GM18873 (cell line): ENCODE measurements at regions not wholly inside any gene's neighbourhood (a gene's known extent, or its start where the extent isn't known, plus 50 kb on each side); places are given as distances from the start of the nearest gene placed in this dataset.
"Not testable (repeated sequence)": the region's sequence is repeated elsewhere in the genome, so short reads cannot be mapped to it uniquely, and the experiment has no call there.

ENCODE experiments used
- ATAC-seq: cut with Tn5 transposase; IDR thresholded peaks from one replicate; pipeline ENCODE4 v1.9.1; 2021; ENCODE audit warnings: mild to moderate bottlenecking, moderate library complexity, moderate number of reproducible peaks; ENCODE audit not compliant: unreplicated experiment, low FRiP score

DNA sequence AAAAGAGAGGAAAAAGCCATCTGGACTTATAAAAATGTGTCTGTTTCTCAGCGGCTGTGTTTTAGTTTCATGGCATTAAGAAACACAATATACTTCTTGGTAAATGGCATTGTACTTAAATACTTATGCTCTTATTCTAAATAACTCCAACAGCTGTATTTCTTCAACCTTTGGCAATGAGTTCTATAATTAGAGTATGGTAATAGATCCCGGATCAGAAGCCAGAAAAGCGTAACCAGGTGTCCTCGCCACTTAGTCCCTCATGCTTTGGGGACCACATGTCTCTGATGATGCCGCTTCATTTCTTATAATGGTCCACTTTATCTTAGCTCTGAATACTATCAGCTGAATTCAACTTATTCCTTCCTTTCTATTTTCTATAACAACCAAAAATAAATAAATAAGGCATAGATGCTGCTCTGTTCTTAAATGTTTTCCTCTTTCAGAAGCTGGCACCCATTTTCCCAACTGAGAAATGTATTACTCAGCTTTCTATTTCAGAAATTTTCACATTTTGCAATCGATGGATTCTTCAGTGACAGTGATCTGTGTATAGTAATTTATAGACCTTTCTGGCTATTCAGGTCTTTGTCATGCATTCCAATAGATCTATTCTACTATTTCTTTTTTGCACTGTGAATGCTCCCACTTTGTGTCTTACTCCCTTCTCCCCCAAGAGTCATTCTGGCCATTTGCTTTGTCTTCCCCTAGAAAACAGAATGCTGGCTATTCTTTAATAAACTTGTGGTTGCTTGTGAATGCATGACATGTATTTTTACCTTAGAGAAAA is 87.6 kb upstream of the KBTBD8 start:
- ATAC-seq, result no peak

GRCh38 chr3:66912306-66912705 is 85.8 kb upstream of the KBTBD8 start:
- no peak for ATAC-seq

GRCh38 chr3:66922058-66922457 is 76.0 kb upstream of the KBTBD8 start:
- ATAC-seq, result no peak

DNA sequence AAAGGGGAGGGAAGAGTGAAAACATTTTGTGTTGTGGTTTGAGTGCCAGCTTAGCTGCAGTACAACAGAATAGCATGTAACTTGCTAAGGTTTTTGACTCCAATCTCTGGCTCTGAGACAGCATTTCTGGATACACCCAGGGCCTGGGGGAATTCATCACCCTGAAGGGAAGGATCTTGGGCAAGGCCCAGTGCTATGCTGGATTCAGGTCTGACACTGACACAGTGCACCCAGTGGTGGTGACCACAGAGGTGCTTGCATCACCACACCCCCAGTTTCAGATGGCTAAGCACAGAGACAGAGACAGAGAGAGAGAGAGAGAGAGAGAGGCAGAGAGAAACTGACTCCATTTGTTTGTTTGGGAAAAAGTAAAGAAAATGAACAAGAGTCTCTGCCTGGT is 74.1 kb upstream of the KBTBD8 start:
- no peak for ATAC-seq

- ATAC-seq, result no peak
These were observed 69.9 kb upstream of the KBTBD8 start for GRCh38 chr3:66928252-66928651.

DNA sequence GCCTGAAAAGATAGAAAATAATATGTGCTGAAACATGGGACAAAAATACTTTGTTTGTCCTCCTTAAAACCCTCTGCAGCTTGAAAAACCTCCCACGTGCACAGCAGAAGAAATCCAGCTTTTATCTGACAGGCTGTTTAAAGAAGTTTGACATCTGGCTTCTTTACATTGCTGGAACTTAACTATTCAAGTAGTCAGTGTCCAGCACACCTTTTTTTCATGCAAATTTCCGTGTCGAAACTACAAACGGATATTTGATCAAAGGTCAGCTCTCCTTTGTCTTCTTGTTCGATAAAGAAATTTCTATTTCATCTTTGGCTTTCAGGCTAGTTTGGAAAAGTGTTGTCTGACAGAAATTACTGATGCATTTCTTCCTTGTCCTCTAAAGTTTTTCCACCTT is 66.8 kb upstream of the KBTBD8 start:
- ATAC-seq, result no peak

GRCh38 chr3:66931699-66932098 is 66.4 kb upstream of the KBTBD8 start:
- no peak for ATAC-seq

DNA sequence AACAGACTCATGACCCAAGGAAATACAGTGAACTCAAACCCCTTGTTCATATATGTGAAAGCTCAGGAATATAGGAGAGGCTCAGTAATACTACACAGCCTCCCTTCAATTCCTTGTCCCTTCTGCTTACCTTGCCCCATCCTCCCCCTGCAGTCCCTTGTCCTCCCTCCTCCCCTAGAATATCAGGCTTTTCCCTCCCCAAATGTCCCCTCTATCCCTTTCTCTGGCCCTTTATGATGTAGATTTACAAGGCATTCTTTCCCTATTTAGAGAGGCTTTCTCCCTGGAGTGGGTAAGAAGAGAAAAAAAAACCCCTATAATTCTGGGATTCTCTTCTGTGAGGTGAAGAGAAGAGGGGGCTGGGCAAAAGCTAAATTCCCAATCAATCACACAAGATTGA is 64.9 kb upstream of the KBTBD8 start:
- ATAC-seq, result no peak

DNA sequence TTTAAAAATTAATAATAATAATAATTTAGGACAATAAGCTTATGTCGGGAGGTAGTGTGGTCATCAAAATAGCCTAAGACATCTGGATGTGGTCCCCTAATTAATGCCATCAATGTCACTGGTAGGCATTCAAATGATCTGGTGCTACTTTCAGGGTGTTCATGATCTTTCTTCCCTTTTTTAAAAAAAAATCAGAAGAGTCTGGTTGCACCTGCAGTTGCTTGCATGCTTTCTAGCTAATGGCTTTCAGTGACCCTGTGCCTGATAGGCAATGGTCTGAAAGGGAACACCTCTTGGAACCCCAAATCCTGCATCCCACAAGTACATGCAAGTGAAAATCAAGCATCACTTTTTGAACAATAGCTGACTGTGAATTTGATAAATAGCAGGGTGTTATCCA is 64.1 kb upstream of the KBTBD8 start:
- ATAC-seq, result no peak

DNA sequence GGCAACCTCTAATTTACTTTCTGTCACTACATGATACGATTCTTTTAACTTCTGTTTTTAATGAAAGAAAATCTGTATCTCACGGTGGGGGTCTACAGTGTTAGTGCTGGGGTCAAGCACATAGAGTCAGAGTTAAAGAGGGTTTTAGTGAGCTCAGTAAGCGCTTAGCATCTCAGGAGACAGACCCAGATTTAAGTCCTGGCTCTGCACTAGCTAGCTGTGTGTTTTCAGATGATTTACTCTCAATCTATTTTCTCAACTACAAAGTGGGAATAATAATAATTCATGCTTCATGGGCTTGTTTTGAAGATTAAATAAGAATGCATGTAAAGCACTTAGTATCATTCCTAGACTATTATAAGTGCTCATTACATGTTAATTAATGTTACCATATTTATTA is 63.4 kb upstream of the KBTBD8 start:
- ATAC-seq, result no peak

DNA sequence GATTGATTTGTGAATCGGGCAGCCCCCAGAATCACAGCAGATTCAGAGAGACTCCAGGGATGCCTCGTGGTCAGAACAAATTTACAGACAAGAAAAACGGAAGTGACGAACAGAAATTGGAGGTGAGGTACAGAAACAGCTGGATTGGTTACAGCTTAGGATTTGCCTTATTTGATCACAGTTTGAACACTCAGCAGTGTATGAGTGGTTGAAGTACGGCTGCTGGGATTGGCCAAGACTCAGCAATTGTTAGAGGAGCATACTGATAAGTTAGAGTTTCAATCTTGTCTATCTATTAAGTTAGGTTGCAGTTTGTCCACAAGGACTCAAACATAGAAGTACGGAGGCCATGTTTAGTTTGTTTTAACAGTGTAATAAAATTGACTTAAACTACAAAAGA is 61.1 kb upstream of the KBTBD8 start:
- not testable (repeated sequence) for ATAC-seq

DNA sequence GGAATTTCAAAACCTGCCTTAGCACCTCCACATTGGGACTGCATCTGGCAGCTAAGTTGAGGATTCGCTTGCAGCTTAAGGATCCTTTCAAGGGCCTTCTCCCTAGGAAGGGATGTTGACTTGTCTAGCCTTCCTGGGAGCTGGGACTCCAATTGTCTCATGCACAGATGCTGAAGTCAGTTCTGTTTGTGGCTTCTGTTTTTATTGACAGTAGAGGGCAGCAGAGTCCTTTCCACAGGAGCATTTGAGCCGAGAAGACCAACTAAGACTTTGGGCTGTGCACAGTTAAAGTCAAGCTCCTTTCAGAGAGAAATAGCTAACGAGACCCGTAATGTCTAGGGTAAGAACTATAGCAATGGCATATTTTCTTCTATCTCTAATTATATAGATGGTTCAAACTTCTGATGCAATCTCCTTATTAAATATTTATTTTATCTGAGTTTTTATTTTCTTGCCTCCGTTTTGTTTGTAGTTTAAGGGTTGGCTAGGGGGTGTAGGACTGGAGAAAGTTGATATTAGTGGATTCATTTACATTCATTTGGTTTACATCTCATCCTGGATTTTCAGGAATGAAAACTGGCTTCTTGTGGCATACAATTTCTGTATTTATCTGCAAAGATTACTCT is 59.7 kb upstream of the KBTBD8 start:
- ATAC-seq, result no peak

DNA sequence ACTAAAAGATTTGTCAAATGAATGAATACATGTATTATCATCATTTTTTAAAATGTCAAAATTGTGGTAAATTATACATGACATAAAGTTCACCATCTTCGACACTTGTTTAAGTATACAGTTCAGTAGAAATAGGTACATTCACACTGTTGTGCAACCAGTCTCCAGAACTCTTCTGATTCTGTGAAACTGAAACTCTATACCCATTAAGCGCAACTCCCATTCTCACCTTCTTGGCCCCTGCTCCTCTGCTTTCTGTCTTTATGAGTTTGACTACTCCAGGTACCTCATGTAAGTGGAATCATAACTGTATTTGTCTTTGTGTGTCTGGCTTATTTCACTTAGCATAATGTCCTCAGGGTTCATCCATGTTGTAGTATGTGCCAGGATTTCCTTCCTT is 50.1 kb upstream of the KBTBD8 start:
- ATAC-seq, result no peak
